SH-SY5Y (cell line): ENCODE measurements at regions not wholly inside any gene's neighbourhood (a gene's known extent, or its start where the extent isn't known, plus 50 kb on each side); places are given as distances from the start of the nearest gene placed in this dataset.

Source experiments
- GATA2 ChIP-seq: IDR thresholded peaks from 2 replicates; pipeline ENCODE4 v1.6.1; 2011; ENCODE audit warnings: mild to moderate bottlenecking, low read depth, low read length
- GATA3 ChIP-seq: IDR thresholded peaks from 2 replicates; pipeline ENCODE4 v1.6.1; 2011; ENCODE audit warnings: low read depth, mild to moderate bottlenecking, low read length, moderate library complexity

DNA sequence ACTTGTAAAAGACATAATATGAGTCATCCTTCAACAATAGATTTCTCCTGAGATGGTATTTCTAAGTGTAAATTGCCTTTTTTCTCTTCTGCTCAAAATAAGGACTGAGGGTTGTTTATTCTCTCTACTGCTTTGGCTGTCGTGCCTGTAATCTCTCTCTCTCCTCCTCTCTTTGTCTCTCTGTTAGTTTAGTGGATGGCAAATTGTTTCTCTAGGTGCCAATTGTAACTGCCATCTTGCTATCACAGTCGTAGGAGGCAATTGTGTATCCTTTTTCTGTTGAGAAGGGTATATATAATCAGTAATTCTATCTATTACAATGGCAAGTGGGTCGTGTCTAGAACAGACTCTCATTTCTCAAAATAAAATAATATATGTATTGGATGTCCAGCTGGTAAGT lies 545.0 kb upstream of the FBXO33 start:
- no peak for TF ChIP-seq GATA3
- no peak for TF ChIP-seq GATA2

DNA sequence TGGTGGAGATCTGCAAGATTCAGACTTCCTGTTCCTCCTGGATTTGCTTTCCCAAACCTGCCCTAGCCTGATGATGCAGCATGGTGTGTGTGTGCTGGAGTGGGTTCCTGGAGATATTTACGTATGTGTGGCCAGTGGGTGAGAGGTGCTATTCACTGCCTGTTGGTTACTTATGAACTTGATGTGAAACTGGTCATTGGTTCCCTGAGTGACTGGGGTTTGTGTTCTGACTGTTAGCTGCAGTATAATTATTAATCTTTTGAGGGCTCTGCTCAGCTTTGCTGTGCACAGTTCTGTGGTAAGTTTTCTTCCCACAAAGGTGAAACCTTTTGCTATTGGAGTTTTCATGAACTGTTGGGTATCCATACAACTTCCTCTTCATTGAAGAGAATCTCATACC lies 541.8 kb upstream of the FBXO33 start:
- no peak for TF ChIP-seq GATA3
- no peak for TF ChIP-seq GATA2

DNA sequence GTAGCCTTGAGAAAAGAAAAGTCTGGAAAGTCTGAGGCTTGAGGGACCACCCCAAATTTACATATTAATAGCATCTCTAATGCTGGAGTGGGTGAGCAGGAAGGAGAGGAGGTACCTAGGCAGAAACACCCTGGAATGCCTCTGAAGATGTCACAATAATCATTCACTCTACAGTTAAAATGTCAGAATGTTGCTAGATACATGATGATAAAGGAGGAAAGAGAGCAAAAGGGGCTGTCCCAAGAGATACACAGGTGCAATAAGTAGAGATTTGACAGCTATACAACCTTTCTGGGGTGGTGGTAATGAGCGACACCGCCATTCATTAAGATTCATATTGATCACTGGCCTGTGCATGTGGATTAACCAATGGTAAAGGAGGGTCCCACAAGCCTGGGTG lies 540.5 kb upstream of the FBXO33 start:
- TF ChIP-seq GATA2 (no peak), GATA3 (no peak)

DNA sequence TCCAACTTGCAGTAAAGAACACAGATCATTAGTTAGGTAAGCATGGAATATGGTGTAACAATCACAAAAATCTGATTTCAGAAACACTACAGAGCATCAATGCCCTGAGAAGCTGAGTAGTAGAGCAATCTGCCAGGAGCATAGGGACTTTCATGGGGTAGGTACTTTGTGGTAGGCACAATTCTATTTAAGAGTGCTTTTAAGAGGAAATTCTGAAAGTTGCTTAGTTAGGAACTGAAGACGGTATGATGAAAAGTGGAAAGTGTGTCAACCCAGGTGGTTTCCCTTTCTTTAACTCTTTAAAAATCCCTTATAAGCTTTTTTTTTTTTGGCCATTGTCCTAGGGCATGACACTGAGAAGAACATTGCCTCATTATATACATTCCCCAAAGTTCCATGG lies 535.7 kb upstream of the FBXO33 start:
- TF ChIP-seq GATA3 (no peak), GATA2 (no peak)

DNA sequence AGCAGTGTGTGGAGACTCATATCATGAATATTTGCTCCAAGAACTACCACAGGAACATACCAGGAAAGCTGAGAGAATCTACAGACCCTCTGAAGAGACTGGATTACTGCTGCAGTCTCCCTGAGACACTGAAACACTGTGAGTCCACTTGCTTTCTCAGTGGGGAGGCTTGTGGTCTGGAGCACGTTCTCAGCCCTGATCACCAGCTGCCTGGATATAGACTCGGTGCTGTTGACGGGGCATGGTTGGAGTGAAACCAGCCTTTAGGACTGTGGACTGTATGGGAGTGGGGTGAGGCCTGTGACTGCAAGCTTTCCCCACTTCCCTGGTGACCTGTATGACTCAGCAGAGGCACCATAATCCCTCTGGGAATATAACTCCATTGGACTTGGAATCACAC lies 525.8 kb upstream of the FBXO33 start:
- TF ChIP-seq GATA2 = no peak
- no peak for TF ChIP-seq GATA3

DNA sequence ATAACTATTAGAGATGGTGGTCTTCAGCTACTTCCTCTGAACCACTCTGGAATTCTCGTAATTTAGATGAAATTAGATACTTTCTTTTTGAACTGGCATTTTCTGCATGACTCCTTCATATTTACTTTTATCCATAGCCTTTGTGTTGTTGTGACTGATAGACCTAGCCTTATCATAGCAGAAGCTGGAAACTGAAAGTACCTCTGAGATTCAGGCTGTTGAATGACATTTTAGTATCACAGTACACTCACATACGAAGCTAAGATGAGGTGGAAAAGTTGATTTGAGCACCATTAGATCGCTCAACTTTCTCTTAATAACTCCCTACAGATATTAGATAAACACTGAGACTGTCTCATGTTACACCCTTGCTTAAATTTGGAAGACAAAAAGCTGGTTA lies 525.1 kb upstream of the FBXO33 start:
- TF ChIP-seq GATA2 (no peak), GATA3 (no peak)

DNA sequence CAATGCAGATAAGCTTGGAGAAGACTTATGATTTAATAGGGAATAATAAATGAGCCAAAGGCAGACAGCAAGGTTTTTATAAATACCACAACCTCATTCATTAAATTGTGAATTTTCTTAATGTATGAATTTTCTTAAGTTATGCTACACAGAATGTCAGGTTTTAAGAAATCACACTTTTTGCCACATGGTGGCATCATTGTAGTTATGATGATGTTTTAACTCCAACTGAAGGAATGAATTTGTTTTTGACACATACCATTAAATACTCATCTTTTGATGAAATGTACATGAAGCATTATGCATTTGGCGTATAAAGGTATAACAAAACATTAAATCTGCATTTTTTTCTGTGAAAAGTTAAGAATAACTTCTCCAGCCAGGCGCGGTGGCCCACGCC lies 524.1 kb upstream of the FBXO33 start:
- no peak for TF ChIP-seq GATA3
- TF ChIP-seq GATA2 = no peak

DNA sequence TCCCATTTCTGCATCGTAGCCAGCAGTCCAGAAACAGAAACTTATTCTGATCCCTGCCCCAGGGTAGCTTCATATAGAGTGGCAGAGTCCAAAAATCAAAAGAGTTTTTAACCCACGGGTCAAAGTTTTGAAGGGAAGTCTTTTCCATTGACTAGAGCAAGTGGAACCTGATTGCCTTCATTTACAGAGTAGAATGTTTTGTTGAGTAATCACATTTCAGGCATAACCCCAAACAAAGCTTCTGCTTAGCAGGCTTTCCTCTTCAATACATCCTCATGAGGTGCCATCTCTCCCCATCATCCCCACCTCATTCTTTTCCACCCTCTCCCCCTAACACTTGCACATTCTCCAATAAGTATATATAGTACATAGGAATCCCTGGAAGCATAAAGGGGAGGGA lies 516.0 kb upstream of the FBXO33 start:
- TF ChIP-seq GATA3 (no peak), GATA2 (no peak)

DNA sequence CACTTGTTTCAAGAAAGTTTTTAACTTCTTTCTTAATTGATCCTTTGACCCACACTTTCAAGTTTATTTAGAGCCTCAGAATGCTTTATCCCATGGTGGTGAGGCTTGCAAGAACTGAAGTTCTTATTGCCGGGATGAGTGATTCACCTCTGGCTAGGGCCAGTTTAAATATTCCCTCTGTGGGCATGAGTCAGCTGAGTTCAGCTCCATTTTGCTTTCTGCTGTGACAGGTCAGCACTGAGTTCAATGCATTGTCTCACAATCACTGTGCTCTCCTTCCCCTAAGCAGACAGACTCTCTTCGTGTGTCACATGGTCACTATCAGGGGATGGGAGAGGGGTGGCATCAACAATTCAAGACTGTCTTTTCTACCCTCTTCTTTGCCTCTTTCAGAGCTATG lies 514.6 kb upstream of the FBXO33 start:
- TF ChIP-seq GATA3 (no peak), GATA2 (no peak)

DNA sequence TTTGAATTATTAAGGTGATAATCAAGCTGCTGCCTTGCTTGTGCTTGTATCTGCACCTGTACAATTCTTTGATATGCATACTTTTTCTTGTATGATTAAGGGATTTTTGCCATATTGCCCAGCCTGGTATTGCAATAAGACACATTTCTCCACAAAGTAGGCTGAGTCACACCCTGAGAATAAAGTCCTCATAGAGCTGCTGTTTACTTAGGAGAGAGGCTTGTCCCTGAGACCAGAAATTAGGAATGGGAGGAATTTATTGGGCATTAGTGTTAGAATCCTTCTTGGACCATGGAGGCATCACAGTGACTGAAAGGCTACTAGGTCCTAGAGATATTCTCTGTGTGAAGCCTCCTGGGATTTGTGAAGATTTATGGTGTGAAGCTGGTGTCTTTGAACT lies 506.8 kb upstream of the FBXO33 start:
- TF ChIP-seq GATA2 (no peak), GATA3 (no peak)

DNA sequence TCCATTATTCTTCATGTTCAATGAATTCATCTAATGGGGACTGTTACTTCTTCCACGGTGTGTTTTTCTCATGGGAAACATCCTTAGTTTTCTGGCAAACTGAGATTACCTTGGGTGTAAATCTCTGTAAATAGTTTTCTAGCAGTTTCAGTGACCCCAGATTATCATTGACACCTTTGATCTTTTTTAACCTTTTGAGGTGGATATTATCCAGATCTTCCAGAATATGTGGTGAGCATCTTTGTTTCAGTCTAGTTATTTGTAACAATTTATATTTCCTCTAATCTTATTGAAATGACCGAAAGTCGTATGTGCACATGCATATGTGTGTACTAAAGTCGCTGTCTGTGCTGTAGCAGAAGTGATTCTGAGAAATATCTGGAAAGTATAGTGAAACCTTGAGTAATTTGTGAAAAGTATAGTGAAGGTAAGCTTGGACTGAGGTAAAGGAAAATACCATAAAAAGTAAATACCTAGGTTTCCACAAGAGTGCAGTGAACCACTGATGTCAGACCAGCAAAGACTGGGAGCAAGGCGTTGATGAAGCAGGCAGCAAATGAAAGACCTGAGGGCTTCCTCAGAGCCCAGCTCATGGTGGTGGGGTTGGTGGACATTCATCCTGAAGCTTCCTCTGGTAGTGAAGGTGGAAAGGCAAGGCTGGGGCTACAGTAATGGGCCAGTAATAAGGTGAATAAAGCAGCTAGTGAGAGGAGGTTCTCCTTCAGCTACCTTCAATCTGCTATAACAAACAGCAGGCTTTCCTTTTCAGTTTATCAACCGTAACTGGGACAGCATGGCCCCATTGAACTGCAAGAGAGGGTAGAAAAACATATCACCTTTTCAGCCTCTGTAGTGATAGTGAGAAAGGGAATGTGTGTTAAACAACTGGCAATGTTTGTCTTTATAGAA lies 480.2 kb upstream of the FBXO33 start:
- TF ChIP-seq GATA3 (no peak), GATA2 (no peak)

DNA sequence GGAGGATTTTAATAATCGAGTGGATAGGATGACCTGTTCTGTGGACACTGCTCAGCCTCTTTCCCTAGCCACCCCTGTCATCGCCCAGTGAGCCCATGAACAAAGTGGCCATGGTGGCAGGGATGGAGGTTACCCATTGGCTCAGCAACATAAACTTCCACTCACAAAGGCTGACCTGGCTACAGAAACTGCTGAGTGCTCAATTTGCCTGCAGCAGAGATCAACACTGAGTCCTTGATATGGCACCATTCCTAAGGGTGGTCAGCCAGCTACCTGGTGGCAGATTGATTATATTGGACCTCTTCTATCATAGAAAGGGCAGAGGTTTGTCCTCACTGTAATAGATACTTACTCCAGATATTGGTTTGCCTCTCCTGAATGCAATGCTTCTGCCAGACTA lies 465.4 kb upstream of the FBXO33 start:
- TF ChIP-seq GATA2 (no peak), GATA3 (no peak)

DNA sequence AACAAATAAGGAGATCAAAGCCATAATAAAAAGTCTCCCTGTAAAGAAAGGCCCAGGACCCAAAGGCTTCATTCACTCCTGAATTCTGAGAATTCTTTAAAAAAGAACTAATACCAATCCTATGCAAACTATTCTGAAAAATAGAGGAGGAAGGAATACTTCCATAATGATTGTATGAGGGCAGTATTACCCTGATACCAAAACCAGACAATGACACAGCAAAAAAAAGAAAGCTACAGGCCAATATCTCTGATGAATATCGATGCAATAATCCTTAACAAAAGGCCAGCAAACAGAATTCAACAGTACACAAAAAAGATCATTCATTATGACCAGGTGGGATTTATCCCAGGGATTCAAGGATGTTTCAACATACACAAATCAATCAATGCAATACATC lies 457.8 kb upstream of the FBXO33 start:
- TF ChIP-seq GATA3 (no peak), GATA2 (no peak)

DNA sequence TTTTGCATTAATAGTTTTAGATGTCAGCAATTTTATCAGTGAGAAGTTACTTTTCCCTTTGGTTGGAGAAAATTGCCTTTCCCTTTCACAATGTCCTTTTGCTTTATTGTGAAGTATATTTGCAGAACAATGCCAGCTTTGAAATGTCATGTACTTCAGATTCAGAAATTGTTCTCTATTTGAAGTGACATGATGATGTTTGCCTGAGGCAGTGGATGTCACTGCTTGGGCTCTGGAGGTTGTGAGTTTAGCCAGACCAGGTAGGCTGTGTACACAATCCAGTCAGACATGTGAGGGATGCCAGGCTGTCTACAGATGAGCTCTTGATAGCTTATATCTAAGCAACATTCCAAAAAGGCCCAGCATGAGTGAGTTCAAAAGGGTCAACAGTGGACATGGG lies 451.9 kb upstream of the FBXO33 start:
- TF ChIP-seq GATA3 (no peak), GATA2 (no peak)

DNA sequence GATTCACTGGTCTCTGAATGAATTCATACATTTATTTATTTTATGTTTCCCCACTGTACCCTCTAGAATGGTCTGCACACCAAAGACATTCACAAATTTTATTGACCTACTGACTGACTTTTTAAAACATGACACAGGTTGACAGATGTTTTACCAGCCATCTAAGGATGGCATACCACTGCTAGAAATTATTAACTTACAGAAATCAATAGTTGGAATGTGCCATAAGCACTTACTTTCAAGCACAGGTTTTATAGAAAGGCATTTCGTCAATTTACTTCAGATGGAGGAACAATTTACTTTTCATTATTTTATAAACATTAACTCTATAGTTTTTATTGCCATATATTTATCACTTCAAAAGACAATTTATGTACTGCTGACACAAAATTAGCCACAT lies 448.7 kb upstream of the FBXO33 start:
- no peak for TF ChIP-seq GATA3
- no peak for TF ChIP-seq GATA2
